Limb (tissue), 2 donors: ENCODE measurements at regions not wholly inside any gene's neighbourhood (a gene's known extent, or its start where the extent isn't known, plus 50 kb on each side); places are given as distances from the start of the nearest gene placed in this dataset.

Source experiments
- DNase-seq, 2 donors: peaks; one replicate each; pipeline ENCODE4 v3.0.0-alpha.2; 2016; ENCODE audit errors: extremely low spot score in 2 of 2

DNA sequence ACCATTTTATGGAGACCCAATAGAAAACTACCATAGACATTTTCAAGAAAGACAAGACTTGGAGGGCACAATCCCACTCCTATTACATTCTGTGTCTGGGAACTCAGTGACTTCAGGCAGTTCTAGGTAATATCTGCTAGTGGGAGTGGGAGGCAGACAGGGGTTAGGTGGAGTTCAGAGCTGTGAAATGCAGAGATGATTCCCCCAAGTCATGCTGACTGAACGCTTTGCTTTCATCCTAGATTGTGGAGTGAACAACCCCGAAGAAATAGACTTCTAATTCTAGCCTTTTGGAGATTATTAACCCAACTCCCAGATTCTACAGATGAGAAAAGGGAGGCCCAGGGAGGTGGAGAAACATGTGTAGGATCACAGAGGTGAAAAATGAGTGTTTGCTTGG, 437.8 kb upstream of the CADM1 start:
- DNase-seq = no peak

DNA sequence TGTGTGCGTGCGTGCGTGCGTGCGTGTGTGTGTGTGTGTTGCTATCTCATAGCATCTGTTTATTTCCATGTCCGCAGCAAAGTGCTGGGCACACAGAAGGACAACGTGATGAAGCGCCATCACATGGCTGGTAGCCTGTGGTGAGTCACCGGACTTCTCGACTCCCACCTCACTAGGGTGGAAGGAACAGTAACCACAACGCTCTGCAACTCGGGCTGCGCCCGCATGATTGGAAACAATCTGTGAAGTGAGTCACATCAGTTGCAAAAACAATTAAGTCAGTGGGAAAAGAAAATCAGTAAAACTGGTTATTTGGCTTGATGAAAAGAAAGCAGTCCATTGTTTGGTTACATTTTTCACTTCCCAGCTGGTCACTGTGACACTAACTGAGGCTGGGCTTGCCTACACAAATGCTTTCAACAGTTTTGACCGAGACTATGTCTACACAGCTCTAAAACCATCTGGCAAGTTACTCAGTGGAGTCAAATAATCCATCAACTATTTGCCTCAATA, 437.3 kb upstream of the CADM1 start:
- no peak for DNase-seq

DNA sequence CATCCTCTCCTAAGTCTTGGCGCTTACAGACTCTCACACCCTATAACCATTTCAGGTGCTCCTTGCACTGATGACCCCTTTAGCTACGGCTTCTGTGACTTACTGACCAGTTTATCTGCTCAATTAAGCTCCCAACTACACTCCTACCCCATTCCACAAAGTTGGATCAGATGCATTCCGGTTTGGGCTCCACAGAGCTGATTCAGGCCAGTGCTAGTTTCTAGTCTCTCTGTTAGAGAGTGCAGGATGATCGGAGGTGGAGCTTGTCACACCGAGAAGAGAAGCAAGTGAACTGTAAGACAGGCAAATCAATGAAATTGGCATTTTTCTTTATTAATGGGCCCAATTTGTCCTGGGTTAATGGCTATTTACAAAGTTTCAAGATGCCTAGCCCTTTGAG, 436.8 kb upstream of the CADM1 start:
- DNase-seq = no peak

- no peak for DNase-seq
Measured at GRCh38 chr11:115939731-115940421, 435.7 kb upstream of the CADM1 start.

DNA sequence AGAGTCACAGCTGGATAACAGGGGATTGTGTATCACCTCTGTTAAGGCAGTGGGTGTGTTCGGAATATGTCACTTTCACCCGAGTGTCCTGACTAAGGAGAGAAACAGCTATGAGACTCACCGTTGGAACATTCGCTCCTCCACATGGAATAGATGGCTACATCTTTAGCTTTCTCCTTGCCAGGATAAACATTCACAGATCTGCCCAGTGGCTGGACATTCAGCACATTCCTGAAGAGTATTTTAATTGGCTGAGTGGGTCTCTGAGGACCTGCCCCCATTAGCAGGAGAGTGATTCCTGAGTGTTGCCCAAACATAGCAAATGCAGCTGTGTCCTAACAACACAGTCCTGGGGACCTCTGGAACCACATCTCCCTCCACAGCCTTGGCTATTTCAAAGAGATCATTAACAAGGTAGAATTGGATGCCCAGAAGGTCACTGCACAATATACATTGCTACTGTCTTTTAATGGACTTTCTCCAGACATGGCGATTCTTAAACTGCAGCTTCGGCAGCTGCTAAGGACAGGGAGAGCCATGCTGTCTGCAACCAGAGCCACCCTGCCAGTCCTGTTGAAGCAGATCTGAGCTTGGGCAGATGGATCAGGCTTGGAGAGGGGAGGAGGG, 435.0 kb upstream of the CADM1 start:
- DNase-seq = no peak

- DNase-seq = no peak
Measured at GRCh38 chr11:115933564-115933963, 429.3 kb upstream of the CADM1 start.

DNA sequence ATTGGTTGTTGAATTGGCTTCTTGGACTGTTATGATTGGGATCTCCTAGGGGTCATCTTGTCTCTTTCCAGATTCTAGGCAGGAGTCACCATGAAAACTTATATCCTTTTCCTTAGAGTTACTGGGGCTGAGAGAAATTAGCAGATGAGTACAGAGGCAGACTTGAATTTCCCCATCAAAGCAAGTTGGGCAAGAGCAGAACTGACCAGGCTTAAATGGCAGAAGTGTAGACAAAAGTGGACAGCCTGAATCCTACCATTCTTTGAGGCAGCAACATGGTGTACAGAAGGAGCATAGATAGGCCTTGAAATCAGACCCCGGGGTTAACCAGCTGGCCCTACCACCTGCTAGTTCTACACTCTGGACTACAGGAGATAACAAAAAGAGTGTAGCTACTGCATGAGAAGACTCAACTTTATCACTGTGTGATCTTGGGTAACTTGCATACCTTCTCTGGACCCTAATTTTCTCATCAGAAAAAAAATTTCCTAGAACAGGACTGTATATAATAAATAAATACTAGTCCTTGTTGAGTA, 427.4 kb upstream of the CADM1 start:
- no peak for DNase-seq

DNA sequence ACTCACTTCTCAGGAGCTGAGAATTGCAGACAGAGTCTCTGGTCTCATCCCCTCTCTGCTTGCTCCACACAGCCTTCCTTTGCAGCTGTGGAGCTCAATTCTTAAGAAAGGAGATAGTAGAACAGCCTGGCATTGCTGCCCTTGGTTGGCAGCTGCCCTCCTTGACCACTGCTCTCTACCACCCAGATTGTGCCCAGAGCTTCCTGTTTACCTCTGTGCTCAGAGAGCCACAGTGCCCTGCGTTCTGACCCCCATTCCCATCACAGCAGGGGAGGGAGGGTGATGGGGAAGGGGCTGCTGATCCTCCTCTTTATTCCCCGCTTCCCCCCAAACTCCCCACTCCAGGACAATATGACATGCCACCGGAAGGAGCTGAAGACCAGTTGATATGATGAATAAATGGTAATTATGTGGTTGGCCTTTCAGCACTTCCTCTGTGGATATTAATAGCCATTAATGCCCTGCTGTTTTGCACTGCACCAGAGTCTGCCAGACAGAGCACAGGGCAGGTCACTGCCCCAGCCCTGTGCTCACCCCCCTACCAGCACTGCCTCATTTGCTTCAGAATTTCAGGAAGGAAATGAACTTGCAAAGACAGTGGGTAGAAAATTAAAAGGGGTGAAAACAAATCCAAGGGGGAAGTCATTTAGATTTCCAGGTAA, 426.8 kb upstream of the CADM1 start:
- DNase-seq = no peak

- DNase-seq = no peak
Measured at GRCh38 chr11:115930291-115930690, 426.1 kb upstream of the CADM1 start.

GRCh38 chr11:115929618-115930129, 425.5 kb upstream of the CADM1 start:
- no peak for DNase-seq

GRCh38 chr11:115928811-115929210, 424.6 kb upstream of the CADM1 start:
- DNase-seq = no peak

DNA sequence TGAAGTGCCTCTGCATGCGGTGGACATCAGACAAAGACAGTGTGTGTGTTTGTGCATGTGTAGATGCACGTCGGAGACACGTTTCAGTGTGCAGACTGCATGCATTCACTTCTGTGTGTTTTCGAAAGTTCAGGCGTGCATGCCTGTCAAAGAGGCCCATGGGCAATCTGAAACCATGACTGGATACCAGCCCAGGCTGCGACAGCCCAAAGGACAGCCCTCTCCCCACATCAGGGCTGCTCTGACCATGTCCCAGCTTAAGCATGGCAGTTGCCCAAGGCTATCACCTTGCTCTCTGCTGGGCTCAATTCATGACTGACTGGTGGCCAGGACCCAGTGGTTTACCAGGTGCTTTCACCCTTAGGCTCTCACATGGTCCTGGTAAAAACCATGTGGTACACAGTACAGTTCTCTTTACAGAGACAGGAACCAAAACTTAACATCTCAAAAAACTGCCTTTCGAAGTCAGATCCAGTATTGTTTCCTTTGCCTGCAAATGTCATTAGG, 423.7 kb upstream of the CADM1 start:
- no peak for DNase-seq

GRCh38 chr11:115926601-115927000, 422.4 kb upstream of the CADM1 start:
- DNase-seq = no peak

- no peak for DNase-seq
Measured at GRCh38 chr11:115926138-115926537, 421.9 kb upstream of the CADM1 start.

GRCh38 chr11:115925568-115926090, 421.4 kb upstream of the CADM1 start:
- DNase-seq = no peak

DNA sequence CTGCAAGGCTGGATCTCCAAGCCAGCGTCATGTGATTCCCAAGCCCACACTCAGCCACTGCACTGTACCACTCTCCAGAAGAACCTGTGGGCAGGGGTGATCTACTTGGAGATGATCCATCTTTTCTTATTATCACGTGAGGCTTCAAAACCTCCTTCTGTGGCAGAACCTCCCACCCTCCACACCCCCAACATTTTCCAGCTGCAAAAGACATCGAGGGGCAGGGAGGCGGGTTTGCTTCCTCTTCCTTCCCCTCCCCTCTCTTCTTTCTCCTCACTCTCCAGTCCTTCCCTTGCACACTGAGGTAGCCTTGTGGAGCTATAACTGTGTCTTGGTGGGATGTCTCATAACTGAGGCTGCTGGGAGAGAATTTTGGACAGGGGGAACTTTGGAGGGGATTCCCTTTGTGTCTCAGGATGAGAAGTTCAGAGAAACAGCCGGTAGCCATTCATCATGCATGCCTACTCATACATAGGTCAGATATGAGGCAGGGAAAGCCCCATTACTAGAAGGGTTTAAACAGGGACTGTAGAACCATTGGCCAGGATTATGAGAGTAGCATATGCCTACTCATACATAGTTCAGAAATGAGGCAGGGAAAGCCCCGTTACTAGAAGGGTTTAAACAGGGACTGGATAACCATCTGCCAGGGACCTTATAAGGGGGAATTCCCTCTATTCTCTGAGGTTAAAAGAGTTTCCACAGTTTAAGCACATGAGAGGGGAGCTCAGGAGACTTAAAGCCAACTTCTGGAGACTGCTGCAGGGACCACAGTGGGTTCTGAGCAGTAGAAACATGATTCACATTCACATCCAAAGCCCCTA, 420.7 kb upstream of the CADM1 start:
- no peak for DNase-seq

DNA sequence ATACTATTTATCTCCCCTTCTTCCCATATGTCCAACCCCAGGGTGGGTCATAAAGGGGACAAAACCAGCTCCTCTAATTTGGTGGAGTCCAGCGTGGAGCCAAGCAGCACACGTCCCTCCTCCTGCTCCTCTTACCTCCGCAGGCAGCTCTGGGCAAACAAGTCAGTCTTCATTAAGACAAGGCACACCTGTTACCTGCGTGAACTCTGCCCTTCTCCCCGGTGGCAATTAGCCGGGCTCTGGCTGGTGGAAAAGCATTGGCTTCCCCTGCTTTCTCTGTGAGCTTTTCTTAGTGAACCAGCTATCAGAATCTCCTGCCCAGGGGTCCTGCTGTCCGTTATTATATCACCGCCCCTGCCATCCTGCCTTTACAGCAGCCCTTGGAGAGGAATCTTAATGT, 418.7 kb upstream of the CADM1 start:
- no peak for DNase-seq

DNA sequence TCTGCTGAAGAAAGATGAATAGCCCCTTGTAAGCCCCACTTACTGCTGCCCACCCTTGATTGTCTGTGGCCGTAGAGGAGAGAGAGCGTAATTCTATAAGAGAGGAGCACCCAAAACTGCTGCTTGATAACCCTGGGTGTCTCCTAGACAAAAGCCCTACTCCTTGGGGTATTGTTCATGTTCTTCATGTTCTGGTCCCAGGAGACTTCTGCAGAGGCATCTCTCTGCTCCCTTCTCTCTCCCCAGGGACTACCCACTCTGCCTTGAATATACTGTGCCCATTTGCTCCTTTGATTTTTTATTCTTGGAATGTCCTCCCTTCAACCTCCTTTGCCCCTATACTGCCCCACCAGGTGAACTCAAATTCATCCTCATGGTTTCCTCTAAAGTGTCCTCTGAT, 417.8 kb upstream of the CADM1 start:
- DNase-seq = no peak

DNA sequence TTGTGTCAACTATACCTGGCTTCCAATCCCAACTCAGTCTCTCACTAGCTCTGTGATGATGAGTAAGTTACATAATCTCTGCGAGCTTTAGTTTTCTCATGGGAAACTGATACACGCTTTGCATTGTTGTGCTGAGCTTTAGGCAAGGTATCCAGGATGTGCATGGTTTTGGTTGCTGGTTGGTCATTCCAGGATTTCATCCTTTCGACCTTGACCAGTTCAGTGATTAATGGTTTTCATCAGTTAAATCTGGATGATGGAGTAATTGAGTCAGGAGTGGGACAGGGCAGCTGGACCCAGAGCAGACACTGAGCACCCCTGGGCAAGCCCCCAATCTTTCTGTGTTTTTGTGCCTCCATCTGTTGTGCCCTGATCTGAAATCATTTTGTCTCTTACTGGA, 417.3 kb upstream of the CADM1 start:
- DNase-seq = no peak

- no peak for DNase-seq
Measured at GRCh38 chr11:115920841-115921480, 416.7 kb upstream of the CADM1 start.
